ENCODE measurements at regions not wholly inside any gene's neighbourhood (a gene's known extent, or its start where the extent isn't known, plus 50 kb on each side); places are given as distances from the start of the nearest gene placed in this dataset.

DNA sequence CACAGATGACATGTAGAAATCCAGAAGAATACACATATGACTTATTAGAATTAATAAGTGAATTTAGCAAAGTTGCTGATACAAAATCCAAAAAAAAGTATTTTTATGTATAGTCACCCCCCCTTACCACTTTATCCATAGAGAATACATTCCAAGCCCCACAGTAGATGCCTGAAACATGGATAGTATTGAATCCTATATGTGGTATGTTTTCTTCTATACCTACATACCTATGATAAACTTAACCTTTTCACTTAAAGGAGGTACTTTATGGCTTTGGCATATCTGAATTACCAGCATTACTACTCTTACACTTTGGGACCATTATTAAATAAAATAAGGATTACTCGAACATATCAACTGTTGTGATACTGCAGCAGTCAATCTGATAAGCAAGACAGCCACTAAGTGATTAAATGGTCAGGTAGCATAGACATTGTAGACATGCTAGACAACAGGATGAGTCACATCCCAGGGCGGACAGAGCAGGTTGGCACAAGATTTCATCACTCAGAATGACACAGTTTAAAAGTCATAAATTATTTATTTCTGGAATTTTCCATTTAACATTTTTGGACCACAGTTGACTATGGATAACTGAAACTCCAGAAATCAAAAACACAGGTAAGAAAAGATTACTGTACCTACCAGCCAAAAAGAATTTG, 208.2 kb upstream of the CHAC2 start:
- no peak overlapping the region for H3K4me3 Mint-ChIP-seq
- H3K4me1 Mint-ChIP-seq, result no peaks in the 10 kb centered on the region
- H3K9me3 Mint-ChIP-seq, result peaks cover 4% of the 10 kb centered on the region
- H3K27ac Mint-ChIP-seq, result no peak overlapping the region
- no peak for DNase-seq (ENCODE audit: low spot score in 2 of 2)
- no peaks in the 10 kb centered on the region for H3K36me3 Mint-ChIP-seq
- ATAC-seq, result no peak

DNA sequence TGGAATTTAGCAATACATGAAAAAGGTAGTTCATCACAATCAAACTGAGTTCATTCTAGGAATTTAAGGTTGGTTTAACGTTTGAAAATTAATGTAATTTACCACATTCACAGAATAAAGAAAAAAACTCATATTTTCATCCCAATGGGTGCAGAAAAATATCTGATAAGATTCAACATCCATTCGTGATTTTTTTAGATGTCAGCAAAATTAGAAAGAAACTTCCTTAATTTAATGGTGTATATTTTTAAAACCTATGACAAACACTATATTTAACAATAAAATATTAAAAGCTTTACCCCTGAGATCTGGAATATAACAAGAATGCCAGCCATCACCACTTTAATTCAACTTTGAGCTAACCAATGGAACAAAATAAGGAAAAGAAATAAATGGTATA, 208.7 kb upstream of the CHAC2 start:
- ATAC-seq (no peak), DNase-seq (ENCODE audit: low spot score in 2 of 2) (no peak)
- Mint-ChIP-seq H3K4me1 (no peaks in the 10 kb centered on the region), H3K9me3 (peaks cover 4% of the 10 kb centered on the region), H3K36me3 (no peaks in the 10 kb centered on the region), H3K27ac (no peak overlapping the region), H3K4me3 (no peak overlapping the region)

DNA sequence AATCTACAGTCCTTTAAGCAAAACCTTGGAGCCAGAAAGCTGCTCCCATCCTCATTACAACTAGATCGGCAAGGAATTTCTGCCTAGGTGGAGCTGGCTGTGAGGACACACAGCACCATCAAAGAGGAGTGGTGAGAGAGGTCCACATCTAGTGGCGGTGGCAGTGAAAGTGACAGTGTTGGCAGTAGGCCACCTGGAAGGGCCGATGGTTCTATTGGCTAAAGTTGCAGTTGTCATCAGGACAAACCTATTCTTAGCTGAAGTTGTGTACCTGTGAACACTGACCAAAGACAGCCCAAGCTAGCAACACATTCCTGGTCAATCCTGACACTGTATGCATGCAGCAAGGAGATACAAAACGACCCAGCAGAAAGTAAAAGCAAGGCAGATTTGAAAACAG, 218.1 kb upstream of the CHAC2 start:
- Mint-ChIP-seq H3K27ac (no peak overlapping the region), H3K9me3 (no peaks in the 10 kb centered on the region), H3K36me3 (no peaks in the 10 kb centered on the region), H3K4me3 (no peak overlapping the region), H3K4me1 (no peaks in the 10 kb centered on the region)
- no peak for DNase-seq (ENCODE audit: low spot score in 2 of 2)
- ATAC-seq, result no peak

DNA sequence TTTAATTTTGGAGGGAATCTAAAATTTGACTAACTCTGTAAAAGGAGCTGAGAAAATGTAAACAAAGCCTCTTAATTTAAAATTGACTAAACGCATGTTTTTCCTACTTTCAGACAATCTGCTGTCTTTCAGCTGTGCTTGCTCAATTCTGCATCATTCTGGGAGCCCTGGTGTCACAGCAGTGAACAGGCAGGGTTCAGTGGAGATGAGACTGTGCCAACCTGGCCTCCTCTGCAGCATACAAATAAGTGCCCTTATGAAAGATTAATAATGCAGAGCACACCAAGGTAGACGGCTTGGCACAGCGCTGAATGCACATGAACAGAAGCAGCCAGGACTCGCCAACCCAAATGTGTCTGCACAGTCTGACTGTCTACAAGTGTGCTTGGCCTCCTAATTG, 222.0 kb upstream of the CHAC2 start:
- no peak for ATAC-seq
- Mint-ChIP-seq H3K4me3 (no peak overlapping the region), H3K9me3 (peaks cover 4% of the 10 kb centered on the region), H3K4me1 (no peaks in the 10 kb centered on the region), H3K27ac (no peak overlapping the region), H3K36me3 (no peaks in the 10 kb centered on the region)
- no peak for DNase-seq (ENCODE audit: low spot score in 2 of 2)

DNA sequence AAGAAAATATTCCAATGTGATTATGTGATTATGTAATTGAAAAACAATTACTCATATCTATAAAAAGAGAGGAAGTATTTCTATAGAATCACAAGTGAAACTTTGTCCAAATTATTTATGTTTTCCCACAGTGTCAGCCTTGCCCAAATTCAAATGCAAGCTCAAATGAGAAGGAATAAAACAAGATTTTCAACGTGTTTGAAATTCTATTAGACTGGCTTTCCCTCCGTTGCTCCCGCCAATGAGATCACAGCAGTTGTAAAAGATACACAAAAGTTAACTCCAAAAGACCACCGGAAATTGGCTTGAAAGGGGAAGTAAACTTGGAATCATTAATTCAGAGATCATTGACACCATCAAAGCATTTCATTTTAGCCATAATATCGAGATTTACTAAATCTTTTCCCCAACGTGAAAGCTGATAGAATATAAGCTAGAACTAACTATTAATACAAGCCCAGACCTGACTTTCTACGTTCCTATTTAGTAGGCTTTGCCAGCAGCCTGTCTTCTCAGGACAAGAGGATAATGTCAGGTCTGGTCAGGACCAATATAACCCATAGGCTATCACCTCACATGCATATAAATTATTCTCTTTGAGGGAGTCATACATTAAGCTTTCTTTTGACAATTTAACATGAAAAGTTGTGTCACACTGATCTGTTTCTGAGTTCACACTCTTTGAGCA, 222.6 kb upstream of the CHAC2 start:
- ATAC-seq (no peak), DNase-seq (ENCODE audit: low spot score in 2 of 2) (no peak)
- H3K9me3 Mint-ChIP-seq, result peaks cover 4% of the 10 kb centered on the region
- no peak overlapping the region for H3K27ac Mint-ChIP-seq
- H3K4me1 Mint-ChIP-seq, result no peaks in the 10 kb centered on the region
- H3K36me3 Mint-ChIP-seq, result no peaks in the 10 kb centered on the region
- no peak overlapping the region for H3K4me3 Mint-ChIP-seq

DNA sequence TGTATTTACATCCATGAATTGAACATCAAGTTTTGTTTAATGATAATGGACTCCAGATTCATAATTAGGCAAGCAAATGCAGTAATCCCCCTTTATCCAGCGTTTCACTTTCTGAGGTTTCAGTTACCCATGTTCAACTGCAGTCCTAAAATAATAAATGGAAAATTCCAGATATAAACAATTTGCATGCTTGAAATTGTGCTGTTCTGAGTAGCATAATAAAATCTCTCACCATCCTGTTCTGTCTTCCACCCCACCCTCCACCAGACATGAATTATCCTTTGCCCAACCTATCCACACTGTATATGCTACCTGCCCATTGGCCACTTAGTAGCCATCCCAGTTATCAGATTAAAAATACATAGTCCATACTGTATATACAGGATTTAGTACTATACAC, 224.5 kb upstream of the CHAC2 start:
- H3K4me1 Mint-ChIP-seq, result no peaks in the 10 kb centered on the region

DNA sequence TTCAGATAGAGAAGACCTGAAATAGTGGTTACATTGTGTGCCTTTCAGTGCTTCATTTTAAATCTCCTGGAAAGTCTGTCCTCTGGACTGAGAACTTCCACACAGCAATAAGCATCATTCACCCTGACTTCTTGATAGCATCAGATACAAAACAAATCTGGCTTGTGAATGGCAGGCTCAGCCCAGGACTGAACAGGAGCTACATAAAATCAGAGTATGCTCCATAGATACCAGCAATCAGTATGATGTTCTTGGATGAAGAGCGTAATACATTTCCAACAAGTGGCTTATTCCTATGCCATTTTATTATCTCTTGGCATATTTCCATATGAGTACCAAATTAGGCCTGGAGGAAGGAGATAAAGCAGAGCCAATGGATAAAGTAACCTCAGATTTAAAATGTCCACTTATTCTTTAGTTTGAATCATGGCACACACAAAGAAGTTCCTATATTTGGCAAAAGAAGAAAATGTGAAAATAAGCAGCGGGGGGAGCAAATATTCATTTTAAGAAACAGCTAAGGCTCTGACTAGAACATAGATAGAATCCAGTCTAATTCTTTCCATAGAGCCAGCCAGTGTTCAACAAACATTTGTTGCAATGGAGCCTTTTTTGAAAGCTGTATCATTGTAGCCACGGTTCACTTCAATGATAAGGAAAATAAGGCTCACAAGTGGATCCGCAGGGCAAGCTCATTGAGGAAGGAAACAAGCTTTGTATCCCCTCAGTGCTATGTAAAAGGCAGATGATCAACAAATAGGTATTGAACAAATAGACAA, 230.8 kb upstream of the CHAC2 start:
- ATAC-seq (no peak), DNase-seq (ENCODE audit: low spot score in 2 of 2) (no peak)
- H3K4me1 Mint-ChIP-seq, result no peaks in the 10 kb centered on the region
- H3K4me3 Mint-ChIP-seq, result no peak overlapping the region
- H3K36me3 Mint-ChIP-seq, result no peaks in the 10 kb centered on the region
- H3K9me3 Mint-ChIP-seq, result peaks cover 4% of the 10 kb centered on the region
- H3K27ac Mint-ChIP-seq, result no peak overlapping the region

More for the DNA sequence above, 224.5 kb upstream of the CHAC2 start:
- H3K9me3 Mint-ChIP-seq, result peaks cover 4% of the 10 kb centered on the region
- ATAC-seq (no peak), DNase-seq (ENCODE audit: low spot score in 2 of 2) (no peak)
- H3K4me3 Mint-ChIP-seq, result no peak overlapping the region
- no peaks in the 10 kb centered on the region for H3K36me3 Mint-ChIP-seq
- no peak overlapping the region for H3K27ac Mint-ChIP-seq

DNA sequence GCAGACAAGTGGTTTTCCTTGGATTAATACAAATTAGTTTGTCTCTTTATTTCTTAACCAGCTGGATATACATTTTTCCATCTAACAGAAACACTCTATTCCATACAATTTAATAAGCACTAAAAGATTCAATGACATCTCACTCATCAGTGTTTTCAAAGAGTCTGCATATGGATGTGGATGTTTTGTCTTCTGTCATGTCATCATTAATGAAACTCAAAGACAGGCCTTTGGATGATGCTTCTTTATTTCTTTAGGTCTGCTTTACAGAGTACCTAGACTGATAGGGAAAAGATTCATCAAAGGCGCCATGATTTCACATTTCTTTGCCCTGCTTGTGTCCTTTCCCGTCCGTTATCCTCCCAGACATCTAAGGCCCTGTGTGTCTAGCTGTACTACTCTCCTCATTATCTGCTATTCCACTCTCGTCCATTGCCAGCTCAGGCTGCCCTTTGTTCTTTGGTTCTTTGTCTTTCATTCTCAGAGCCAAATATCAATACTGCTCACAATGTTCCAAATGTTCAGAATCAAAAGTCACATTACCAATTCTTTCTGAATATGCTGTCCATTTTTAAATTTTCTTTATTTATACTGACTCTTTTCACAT, 232.3 kb upstream of the CHAC2 start:
- Mint-ChIP-seq H3K36me3 (no peaks in the 10 kb centered on the region), H3K4me1 (no peaks in the 10 kb centered on the region), H3K4me3 (no peak overlapping the region), H3K27ac (no peak overlapping the region), H3K9me3 (no peaks in the 10 kb centered on the region)
- ATAC-seq, result no peak
- DNase-seq (ENCODE audit: low spot score in 2 of 2), result no peak

DNA sequence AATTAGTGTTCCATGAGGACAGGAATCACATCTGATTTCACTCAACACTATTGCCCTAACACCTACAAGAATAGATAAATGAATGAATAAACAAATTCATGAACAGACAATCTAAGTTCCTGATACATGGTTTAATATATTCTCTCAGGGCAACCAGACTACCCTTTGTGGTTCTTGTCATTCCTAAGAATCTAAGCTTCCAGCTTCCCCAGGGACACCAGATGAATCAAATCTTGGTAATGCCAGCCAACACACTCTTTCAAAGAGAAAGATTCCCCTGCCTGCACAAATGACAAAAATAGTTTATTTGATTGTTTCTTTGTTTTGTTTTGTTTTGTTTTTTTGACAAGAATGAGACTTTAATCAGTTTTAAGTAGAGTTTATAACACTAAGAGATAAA, 237.5 kb upstream of the CHAC2 start:
- DNase-seq (ENCODE audit: low spot score in 2 of 2) (no peak), ATAC-seq (no peak)
- peaks cover 5% of the 10 kb centered on the region for H3K9me3 Mint-ChIP-seq
- no peaks in the 10 kb centered on the region for H3K4me1 Mint-ChIP-seq
- H3K4me3 Mint-ChIP-seq, result no peak overlapping the region
- no peaks in the 10 kb centered on the region for H3K36me3 Mint-ChIP-seq
- no peak overlapping the region for H3K27ac Mint-ChIP-seq

DNA sequence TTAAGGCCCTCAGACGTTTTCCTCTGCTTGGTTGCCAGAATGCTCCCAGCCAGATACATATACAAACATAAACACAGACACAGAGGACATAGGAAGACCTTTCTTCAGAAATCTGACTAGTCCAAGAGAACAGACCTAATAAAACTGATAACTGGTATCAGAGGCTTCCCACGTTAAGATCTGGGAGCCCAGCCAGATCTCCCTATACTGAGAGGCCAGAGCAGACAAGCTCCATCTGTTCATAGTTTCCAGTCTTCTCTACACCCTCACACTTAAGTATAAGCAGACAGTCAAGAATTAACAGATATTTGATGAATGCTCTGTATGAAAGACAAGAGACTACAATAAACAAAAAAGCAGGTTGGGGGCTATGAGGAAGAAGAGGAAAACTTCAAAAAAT, 240.5 kb upstream of the CHAC2 start:
- Mint-ChIP-seq H3K9me3 (peaks cover 5% of the 10 kb centered on the region), H3K4me3 (no peak overlapping the region), H3K4me1 (no peaks in the 10 kb centered on the region), H3K36me3 (no peaks in the 10 kb centered on the region), H3K27ac (no peak overlapping the region)
- DNase-seq (ENCODE audit: low spot score in 2 of 2), result no peak
- ATAC-seq, result no peak

DNA sequence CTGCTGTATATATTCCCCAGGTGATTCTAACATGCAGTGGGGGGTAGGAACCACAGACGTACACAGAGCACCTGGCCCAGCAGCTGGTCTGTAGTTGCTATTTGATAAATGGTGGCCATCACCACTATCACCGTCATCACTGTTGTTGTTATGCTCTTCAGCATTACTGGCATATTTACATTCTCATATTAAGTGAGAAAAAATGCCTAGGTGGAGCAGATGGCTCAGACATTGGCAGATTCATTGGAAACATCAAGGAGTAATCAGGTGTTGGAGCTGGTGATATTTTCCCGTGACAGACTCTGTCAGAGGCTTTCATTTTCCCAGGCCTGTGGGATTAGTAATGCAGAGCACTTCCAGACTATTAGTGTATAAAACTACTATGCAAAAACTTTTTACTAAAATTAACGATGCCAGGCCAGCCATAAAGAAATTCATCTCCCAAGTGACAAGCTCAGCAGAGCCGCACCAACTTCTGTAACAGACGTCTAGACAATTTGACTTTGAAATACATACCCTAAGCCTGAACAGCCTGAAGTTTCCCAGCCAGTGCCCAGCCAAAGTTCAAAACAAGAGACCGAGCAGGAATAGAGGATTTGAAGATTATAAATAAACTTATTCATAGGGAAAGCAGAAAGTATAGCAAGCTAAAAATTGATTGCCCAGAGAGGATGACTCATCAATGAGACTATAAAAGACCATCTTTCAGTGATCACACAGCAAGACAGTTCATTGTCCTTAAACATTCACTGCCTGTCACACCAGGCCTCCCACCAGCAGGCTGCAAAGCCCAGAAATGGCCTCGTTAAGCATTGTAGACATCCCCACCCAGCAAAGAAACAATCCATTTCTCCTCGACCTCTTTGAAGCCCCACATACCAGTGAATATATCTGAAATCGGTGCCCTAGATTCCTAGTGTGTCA, 247.4 kb upstream of the CHAC2 start:
- no peaks in the 10 kb centered on the region for H3K9me3 Mint-ChIP-seq
- H3K27ac Mint-ChIP-seq, result no peak overlapping the region
- no peaks in the 10 kb centered on the region for H3K36me3 Mint-ChIP-seq
- H3K4me1 Mint-ChIP-seq, result no peaks in the 10 kb centered on the region
- no peak for DNase-seq (ENCODE audit: low spot score in 2 of 2)
- ATAC-seq, result no peak
- no peak overlapping the region for H3K4me3 Mint-ChIP-seq

DNA sequence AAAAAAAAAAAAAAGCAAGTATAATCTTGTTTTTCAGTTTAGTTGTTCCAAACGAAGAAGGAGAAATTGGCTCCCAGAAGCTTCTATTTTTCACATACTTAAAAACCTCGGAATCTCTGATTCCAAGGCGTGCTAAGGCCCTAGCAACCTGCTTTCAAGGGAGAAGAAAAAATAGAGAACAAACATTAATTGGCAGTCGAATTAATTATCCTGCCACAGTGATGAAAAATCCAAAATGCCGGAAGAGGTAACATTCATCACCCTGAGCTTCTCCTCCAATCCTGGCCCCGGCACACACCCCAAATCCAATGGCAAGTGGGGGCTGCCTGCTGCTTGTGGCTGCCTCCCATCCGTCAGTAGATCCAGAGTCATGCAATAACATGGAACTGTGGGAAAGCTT, 250.2 kb upstream of the CHAC2 start:
- Mint-ChIP-seq H3K4me3 (no peak overlapping the region), H3K36me3 (no peaks in the 10 kb centered on the region), H3K4me1 (no peaks in the 10 kb centered on the region), H3K27ac (no peak overlapping the region), H3K9me3 (no peaks in the 10 kb centered on the region)
- ATAC-seq (no peak), DNase-seq (ENCODE audit: low spot score in 2 of 2) (no peak)

DNA sequence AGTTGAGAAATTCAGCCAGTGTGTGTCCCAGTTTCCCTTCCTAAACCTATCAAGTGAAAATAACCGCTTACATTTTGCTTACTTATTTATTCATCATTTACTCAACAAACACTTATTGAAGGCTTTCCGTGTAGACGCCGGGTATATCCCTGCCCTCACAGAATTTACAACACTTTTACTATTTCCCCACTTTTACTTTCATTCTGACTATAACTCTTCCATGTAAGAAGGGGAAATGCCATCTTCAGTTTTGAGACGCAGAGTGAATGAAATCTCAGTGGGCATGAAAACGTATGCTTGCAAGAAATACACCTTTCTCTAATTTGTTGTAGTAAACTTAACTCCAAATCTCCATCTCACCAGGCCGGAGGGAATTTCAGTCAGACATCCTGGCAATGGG, 251.0 kb upstream of the CHAC2 start:
- ATAC-seq (no peak), DNase-seq (ENCODE audit: low spot score in 2 of 2) (no peak)
- no peak overlapping the region for H3K4me3 Mint-ChIP-seq
- H3K9me3 Mint-ChIP-seq, result no peaks in the 10 kb centered on the region
- no peaks in the 10 kb centered on the region for H3K36me3 Mint-ChIP-seq
- H3K4me1 Mint-ChIP-seq, result no peaks in the 10 kb centered on the region
- H3K27ac Mint-ChIP-seq, result no peak overlapping the region

DNA sequence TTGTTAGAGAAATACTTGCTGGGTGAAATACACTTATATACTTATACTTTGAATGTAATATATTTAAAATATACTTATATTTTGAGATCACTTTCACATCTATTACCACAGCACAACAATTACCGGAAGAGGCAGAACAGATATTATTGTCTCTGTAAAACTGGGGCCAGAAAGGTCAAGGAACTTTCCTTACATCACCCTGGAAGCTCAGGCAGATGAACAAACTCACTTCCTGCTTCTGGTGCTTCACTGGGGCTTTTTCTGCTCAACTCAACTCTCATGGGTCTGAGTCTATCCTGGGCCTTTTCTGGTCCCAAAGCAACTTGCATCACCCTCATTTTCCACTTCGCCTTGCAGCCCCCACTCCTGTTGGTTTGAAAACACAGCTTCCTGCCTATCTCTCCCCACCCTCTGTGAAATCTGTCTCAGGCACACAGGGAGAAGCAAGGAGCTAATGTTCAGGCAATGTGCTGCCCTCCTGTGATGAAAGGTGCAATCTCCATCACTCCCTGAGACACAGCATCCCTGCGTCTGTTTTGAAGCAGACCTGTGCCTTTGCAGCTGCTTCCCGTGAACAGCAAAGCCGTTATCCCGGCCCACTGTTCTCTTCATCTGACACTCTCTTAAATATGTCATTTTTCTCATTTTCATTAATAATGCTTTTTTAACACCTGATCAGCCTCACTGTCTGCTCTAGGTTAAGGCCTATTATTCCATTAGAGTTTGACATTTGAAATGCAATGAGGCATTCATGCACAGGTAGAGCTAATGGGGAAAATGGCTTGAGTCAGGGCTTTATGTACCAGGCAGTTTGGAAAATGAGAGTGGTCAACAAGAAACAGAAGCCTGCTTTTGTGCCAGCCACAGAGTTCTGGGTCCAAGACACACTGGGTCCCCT, 251.9 kb upstream of the CHAC2 start:
- Mint-ChIP-seq H3K4me1 (no peaks in the 10 kb centered on the region), H3K4me3 (no peak overlapping the region), H3K36me3 (no peaks in the 10 kb centered on the region), H3K27ac (no peak overlapping the region), H3K9me3 (no peaks in the 10 kb centered on the region)
- DNase-seq (ENCODE audit: low spot score in 2 of 2) (no peak), ATAC-seq (no peak)

All from stimulated activated effector memory CD8-positive, alpha-beta T cell treated with anti-CD3 and anti-CD28 coated beads, Interleukin-12 subunit alpha, Interleukin-12 subunit beta, amount 100 ng/mL, for 72 hours (primary cell).